SIG-M5 treated with dmso at 0.1 percent for 504 hours (cell line): ENCODE measurements at regions not wholly inside any gene's neighbourhood (a gene's known extent, or its start where the extent isn't known, plus 50 kb on each side); places are given as distances from the start of the nearest gene placed in this dataset.
"Not testable (repeated sequence)": the region's sequence is repeated elsewhere in the genome, so short reads cannot be mapped to it uniquely, and the experiment has no call there.

Experiments
- DNase-seq: peaks from one replicate; lab custom pipeline; 2025; ENCODE audit not compliant: unreplicated experiment; lab: John Stamatoyannopoulos, UW

DNA sequence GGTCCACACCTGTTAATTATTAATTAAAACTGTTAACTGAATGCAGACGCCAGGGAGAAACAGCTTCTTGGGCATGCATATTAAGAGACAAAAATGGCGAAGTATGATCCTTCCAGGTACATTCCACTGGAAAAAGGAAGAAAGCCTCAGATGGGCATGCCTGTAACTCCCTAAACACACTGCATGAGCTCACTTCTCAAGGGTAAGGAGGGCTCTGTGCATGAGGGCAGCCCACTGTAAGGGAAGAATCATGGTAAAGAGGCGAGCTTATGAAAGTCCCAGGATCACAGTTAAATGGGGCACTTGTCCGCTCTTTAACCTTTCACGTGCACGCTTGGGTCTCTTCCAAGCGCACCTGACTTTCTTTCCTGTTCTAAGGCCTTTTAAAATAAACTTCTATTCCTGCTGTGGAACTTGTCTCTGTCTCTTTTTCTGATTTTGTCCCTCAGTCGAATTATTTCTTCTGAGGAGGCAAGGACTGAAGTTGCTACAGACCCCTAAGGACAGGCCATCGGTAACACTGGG lies 321.7 kb downstream of the PPP1R2C start:
- DNase-seq, result no peak

DNA sequence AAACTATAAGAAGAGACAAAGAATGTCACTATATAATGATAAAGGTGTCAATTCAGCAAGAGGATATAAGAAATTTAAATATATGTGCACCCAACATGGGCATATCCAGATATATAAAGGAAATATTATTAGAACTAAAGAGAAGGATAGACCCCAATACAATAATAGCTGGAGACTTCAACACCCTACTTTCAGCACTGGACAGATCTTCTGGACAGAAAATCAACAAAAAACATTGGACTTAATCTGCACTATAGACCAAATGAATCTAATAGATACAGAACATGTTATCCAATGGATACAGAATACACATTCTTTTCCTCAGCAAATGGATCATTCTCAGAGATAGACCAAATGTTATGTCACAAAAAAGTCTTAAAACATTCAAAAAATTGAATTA lies 327.7 kb downstream of the PPP1R2C start:
- DNase-seq, result no peak

DNA sequence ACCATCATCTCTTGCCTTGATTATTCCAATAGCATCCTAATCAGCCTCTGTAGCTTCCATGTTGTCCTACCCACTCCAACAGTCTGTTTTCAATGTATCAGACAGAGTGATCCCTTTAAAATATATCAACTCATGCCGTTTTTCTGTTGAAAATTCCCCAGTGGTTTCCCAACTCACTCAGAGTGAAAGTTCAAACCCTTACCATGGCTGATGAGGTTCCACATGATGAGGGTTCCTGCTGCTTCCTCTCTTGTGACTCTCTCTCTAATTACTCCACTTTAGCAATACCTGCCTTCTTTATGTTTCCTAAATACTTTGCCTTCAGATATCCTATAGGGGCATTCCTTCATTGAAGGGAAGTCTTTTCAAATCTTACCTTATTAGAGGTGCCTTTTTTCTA lies 334.7 kb downstream of the PPP1R2C start:
- DNase-seq, result no peak

DNA sequence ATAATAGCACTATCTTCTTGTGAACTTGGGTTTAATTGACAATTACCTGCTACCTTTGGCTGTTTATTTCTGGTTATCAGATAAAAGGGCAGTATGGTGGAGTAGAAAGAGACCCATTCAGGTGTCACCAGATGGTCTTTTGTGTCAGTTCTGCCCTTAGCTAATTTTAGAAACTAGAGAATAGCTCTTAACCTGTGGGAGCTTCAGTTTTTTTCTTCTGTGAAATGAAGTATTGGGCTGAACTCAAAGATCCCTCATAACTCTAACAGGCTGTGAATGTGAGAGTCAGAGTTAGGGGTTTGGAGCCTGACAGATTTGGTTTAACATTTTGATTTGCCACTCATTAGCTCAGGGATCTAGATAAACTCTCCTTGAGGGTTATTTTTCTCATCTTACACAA lies 335.2 kb downstream of the PPP1R2C start:
- no peak for DNase-seq

DNA sequence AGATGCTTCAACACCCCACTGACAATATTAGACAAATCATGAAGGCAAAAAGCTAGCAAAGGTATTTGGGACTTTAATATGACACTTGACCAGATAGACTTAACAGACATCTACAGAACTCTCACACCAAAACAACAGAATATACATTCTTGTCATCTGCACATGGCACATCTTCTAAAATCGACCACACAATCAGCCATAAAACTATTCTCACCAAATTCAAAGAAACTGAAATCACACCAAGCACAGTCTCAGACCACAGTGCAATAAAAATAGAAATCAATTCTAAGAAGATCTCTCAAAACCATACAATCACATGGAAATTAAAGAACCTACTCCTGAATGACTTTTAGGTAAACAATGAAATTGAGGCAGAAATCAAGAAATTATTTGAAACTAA lies 340.8 kb downstream of the PPP1R2C start:
- DNase-seq, result no peak

DNA sequence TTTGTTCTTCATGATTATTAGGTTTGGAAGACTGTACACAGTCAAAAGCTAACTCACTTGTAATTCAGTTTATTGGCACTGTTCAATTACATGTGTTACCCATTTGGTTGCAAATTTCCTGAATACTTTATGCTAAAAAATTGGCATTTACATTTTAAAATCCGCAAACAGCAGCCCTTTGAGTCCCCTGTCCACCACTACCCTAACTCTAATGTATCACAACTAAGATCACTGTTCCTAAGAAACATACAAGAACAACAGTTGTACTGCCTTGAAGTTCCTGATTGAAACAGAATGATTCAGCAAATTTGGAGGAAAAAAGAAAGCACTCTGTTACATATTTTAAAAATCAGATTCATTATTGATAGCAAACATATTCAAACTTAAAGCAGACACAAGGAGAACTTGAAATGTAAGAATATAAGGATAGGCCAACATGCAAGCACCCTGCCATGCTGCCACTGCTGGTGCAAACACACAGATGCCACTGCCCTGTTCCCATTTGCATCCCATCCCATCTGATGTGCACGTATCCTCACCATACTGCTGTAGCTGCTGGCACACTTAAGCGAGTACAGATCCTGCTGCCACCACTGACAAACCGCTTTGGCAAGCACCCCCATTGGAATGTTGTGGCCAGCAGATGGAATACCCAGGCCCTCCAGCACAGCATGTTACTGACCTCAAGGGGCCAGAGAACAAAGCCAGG lies 343.4 kb downstream of the PPP1R2C start:
- no peak for DNase-seq

DNA sequence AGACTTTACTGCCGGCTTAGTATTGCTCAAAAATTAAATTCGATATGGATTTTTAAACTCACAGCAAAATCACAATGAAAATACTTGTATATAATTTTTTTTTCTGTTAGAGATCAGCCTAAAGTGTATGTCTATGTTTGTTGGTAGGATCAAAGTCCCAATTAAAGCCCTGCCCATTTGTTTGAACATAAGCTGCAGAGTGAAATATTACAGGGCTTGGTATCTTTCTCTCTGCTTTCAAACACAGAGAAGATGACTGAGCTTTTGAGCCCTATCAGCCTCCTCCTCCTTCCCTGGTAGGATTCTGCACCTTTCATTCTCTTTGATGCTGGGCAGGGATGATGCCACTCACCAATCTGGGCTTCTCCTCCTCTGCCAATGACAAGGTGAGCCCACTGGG lies 345.4 kb downstream of the PPP1R2C start:
- DNase-seq, result no peak

DNA sequence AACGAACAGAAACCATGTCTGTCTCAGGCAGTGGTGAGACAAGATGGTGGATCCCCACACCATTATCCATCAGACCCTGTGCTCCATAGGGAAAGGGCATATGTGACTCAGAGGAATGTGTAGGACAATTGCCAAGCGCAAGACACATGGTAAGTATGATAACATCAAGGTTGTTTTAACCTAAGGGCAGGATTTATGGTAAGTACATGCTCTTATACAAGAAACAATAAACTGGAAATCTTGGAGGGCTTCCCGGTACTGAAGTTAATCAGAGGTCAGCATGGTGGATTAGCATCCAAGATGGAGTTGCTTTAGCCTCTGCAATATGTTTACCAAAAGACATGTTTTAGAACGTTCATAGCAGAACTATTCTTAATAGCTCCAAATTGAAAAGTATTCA lies 355.0 kb downstream of the PPP1R2C start:
- no peak for DNase-seq

DNA sequence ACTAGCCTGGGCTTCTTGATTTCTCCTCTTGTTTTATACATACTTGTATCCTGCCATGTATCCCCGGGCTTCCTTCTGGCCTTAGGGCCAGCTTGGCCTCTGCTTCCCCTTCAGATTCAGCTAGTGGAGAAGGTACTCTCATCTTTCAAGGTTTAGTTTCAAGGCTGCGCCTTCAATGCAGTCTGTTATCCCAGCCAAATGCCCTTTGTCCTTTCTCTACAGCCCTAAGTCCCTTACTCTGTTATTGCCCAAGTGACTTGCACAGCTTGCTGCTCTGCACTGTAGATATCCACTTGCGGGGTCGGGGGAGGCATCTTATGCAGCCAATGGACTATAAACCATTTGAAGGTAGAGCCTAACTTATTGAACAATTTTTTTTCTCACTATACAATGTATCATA lies 357.5 kb downstream of the PPP1R2C start:
- no peak for DNase-seq

DNA sequence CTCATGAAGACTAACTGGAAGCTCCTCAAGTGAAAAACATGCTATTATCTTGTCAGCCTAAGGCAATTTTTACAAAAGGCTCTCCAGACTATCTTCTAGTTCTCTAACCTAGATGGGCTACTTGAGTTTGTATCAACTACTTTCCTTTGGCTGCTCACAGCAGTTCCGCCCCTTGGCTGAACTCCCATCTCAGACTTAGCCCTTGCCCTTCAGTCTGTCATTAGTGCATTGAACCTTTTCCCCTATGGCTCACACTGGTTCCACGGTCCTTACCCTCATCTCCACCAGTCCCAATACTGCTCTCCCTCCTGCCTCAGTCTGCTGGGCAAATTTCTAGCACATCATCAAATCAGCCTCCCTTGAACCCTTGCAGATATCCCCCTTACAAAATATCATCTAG lies 362.3 kb downstream of the PPP1R2C start:
- DNase-seq, result no peak

DNA sequence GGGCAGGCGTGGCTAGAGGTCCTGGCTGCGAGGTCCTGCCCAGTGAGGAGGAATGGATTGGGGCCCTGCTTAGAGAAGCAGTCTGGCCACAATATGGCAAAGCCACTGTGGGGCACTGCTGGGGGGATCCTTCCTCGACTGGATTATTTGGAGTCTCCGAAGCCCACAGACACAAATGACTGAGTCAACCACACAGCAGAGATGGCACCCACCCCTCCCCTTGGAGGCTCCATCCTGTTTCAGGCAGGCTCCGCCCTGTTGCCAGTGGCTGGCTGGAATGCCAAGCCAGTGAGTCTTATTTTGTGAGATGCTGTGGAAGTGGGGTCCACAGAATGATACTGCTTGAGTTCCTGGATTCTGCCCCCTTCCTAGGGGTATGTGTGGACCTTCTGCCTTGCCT lies 363.9 kb downstream of the PPP1R2C start:
- no peak for DNase-seq

DNA sequence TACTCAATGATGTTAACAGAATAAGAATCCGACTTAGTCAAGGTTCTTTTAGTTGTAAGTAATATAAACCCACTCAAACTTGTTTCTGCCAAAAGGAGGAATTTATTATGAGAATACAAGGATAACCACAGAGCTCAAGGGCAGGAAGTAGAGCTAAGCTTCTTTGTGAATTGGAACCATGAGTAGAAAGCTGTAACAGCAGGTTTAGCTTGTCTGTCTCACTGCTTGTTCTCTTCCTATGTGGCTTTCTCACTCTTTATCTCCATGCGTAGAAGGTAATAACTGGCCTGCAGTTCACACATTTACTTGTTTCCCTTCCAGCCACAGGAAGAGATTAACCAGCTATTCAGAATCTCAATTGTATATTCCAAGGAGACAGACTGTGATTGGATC lies 378.3 kb downstream of the PPP1R2C start:
- no peak for DNase-seq

DNA sequence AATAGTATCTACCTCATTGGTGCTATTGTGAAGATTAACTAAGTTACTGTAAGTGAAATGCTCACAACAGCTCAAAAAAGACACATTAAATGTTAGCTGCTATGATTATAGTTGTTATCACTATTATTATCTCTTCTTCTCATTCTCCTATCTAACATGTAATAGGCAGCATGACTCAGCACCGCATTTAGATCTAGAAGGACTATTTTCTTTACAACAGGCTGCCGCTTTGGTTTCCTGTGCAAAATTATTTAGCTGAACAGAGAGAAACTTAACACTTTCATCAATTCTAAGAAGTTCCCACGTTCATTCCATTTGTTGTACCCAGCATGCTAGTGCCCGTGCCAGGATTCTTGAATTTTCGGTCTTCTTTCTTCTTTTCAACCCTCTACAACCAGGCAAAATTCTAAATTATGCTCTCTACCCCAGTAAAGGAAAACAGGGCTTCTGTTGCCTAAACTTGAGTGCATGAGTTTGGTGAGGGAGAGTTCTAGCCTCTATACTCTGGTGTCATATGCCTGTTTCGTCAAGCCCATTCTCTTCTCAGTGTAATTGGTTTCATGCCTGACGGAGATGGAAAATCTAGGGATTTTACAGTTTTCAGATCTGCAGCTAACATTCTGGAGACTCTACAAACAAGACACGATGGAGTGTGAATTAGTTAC lies 378.9 kb downstream of the PPP1R2C start:
- DNase-seq, result no peak

DNA sequence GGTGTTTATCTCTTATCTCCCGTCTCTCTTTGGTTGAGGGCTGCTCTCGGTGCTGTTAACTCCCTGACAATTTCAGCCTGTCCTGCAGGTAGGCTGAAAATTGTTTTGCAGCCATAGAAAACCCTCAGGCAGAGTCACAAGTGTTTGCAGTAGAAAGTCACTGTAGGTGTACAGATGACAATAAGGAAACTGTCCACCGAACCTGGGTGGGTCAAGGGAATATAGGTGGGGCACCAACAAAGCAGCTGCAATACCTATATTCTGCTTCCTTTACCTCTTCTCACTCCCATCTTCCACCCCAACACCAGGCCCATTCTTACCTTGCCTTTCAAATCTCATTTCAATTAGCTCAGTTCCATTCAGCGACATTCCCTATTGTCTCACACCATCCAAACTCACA lies 381.8 kb downstream of the PPP1R2C start:
- DNase-seq, result no peak

DNA sequence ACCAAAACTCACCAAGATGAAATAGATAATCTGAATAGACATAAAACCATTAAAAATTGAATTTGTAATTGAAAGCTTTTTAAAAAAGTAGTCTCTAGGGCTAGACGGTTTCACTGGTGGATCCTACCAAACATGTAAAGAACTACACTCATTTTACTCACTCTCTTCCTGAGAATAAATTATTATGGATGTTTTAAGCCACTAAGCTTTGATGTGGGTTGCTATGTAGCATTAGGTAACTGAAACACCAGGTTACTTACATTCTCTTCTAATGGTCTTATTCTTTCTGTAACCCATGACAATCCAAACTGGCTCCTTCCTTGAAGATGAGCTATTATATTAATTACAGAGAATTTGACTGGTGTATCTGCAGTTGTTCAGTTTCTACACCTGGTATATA lies 385.1 kb downstream of the PPP1R2C start:
- no peak for DNase-seq

DNA sequence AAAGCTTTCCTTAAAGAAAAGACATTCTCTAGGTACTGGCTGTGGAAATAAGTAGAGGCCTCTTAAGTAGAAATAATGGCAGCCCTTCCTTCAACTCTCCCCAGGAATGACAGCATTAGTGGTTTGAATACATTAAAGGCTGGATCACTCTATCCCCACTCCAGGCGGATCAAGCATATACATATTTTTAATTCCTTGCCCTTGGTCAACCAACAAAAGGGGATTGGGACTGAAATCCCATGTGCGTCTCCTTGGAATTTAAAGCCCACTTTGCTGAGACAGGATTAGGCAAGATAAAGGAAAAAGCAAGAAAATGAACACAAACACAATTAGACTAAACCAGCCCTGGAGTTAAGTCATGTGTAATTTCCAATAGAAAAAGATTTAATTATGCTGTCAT lies 391.3 kb downstream of the PPP1R2C start:
- DNase-seq, result no peak

DNA sequence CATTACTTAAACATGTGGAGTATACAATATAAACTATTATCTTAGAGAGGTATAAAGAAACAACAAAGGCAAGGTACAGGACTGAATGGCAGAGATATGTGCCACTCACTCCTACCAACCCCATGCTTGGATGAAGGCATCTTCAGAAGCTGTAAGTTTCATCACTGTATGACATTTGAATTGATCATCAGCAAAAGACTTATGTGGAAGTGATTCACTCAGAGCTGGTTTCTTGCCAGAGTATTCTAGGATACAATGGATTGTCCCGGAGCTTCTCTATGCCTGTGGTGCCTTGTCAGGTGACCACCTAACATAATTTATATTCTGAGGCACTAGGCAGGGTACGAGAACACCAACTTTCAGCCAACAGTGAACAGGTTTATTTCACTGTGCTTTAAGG lies 392.2 kb downstream of the PPP1R2C start:
- DNase-seq, result no peak

DNA sequence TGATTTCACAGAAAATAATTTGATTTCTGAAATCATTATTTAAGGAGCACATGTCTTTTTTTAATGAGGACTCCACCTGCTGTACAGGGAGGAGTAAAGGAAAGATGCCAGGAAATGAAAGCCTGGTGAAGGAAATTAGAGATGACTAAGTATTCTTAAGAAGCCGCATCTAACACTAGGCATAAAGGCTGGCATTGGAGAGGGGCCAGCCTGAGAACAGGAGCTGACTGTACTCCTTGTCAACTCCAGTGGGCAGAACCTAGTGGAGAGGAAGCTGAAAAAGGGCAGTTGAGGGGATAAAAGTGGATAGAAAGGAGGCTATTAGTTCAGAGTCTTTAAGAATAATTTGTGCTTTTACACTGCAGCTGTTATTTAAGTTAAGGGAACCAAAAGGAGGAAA lies 393.0 kb downstream of the PPP1R2C start:
- DNase-seq, result no peak

DNA sequence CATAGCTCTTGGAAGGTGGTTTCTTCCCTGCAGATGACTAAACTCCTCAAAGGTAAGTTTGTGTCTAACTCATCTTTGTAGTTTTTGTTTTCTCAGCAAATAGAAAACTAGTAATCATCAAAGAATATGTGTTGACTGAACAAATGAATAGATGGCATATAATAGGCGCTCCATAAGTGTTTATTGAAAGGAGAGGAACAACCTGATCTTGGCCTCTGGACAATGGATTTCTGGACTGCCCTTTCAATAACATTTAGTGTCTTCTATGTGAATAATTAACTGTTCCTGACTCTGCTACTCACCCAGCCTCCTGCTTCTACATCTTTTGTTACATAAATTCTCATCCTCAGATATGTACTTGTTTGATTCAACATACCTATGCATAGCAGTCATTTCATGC lies 399.1 kb downstream of the PPP1R2C start:
- DNase-seq, result no peak

DNA sequence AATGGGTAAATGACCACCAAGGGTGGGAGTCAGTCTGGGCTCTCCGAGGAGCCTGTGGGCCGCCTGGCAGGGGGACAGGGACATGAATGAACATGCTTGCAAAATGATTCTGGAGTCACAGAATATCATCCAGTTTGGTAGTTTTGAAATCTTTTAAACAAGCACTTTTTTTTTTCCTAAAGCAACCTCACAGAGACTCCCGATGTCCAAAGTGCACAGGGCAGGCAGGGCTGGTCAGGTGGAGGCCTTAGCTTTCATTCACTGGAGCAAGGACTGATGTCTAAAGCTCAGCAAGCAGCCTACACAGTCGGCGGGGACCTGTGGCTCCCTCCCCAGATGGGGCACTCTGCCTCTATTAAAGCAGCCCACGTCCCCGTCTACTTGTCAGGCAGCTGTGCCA lies 402.9 kb downstream of the PPP1R2C start:
- no peak for DNase-seq

DNA sequence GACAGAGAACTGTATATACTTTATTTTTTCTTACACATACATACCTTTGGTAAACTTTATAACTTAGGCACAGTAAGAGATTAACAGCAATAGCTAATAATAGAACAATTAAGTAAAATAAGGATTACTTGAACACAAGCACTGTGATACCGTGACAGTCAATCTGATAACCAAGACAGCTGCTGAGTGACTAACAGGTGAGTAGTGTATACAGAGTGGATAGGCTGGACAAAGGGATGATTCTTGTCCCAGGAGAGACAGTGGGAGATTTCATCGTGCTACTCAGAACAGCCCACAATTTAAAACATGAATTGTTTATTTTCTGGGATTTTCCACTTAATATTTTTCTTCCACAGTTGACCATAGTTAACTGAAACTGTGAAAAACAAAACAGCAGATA lies 411.8 kb downstream of the PPP1R2C start:
- DNase-seq, result no peak

DNA sequence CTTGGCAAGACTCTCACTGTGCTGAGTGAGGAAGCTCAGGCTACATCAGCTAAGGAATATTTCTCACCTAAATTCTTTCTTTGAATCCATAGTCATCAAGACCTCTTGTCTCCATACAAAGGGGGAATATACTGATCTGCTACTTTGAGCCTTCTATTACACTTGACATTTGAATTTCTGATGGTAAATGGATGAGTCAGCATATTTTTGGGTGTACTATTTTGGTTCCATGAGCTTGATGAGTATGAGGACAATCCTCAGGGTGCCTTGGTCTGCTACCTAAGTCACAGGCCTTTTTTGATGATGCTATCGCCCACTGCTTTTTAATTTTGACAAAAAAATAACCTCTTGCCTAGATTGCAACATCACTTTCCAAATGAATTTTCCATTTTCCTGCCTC lies 415.7 kb downstream of the PPP1R2C start:
- no peak for DNase-seq

DNA sequence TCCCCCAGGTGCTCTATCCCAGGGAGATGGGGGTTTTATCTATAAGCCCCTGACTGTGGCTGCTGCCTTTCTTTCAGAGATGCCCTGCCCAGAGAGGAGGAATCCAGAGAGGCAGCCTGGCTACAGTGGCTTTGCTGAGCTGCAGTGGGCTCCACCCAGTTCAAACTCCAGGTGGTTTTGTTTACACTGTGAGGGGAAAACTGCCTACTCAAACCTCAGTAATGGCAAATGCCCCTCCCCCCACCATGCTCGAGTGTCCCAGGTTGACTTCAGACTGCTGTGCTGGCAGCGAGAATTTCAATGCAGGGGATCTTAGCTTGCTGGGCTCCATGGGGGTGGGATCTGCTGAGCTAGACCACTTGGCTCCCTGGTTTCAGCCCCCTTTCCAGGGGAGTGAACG lies 419.6 kb upstream of the CASK start:
- DNase-seq, result not testable (repeated sequence)
